OCI-LY7 (cell line): ENCODE measurements at regions not wholly inside any gene's neighbourhood (a gene's known extent, or its start where the extent isn't known, plus 50 kb on each side); places are given as distances from the start of the nearest gene placed in this dataset.

Experiments
- BruUV-seq: library from RNA; stranded (reverse); fragments of 400-500 nt; replicated peaks from 2 replicates; lab custom pipeline; 2021; lab: Mats Ljungman, UMichigan
- CTCF ChIA-PET: fragments of 300-600 bp; sonication (Branson Sonifier 250); formaldehyde crosslinking; loops from one replicate; lab custom pipeline; 2022; ENCODE audit warnings: antibody characterized with exemption; ENCODE audit not compliant: unreplicated experiment; lab: Charles Lee
- POLR2A ChIA-PET: fragments of 300-600 bp; sonication (Branson Sonifier 250); formaldehyde crosslinking; loops from one replicate; lab custom pipeline; 2022; ENCODE audit warnings: antibody characterized with exemption; lab: Charles Lee
- DNase-seq: peaks from one replicate; pipeline ENCODE4 v3.0.0-alpha.2; 2015; ENCODE audit warnings: low spot score
- H2AFZ ChIP-seq: fragments of 200-600 bp; sonication (generic), shearing (Covaris generic); 2 replicates; pipeline ENCODE4 v1.6.1; 2014; ENCODE audit warnings: mild to moderate bottlenecking, antibody characterized with exemption, low read length, moderate library complexity
- H3K27ac ChIP-seq: fragments of 200-600 bp; sonication (generic); 2 replicates; pipeline ENCODE4 v1.5.1; 2014; ENCODE audit warnings: mixed run types, low read depth, mild to moderate bottlenecking, moderate library complexity, low read length, inconsistent platforms; ENCODE audit not compliant: poor library complexity, severe bottlenecking
- H3K36me3 ChIP-seq: fragments of 200-600 bp; sonication (generic); 2 replicates; pipeline ENCODE4 v1.6.1; 2014; ENCODE audit warnings: mild to moderate bottlenecking, antibody characterized with exemption, low read length, moderate library complexity, mixed read lengths; ENCODE audit not compliant: insufficient read depth
- H3K4me1 ChIP-seq: fragments of 200-600 bp; sonication (generic); 2 replicates; pipeline ENCODE4 v1.5.1; 2014; ENCODE audit warnings: mild to moderate bottlenecking, low read length; ENCODE audit not compliant: insufficient read depth, poor library complexity, severe bottlenecking
- H3K4me2 ChIP-seq: fragments of 200-600 bp; sonication (generic); 2 replicates; pipeline ENCODE4 v1.6.1; 2014; ENCODE audit warnings: mild to moderate bottlenecking, low read length
- H3K4me3 ChIP-seq: fragments of 200-600 bp; sonication (generic); 2 replicates; pipeline ENCODE4 v1.5.1; 2014; ENCODE audit warnings: mild to moderate bottlenecking, low read depth, low read length; ENCODE audit not compliant: poor library complexity, severe bottlenecking
- H3K79me2 ChIP-seq: fragments of 200-600 bp; sonication (generic); 2 replicates; pipeline ENCODE4 v1.6.1; 2016; ENCODE audit warnings: low read depth, mild to moderate bottlenecking, low read length, moderate library complexity, mixed read lengths; ENCODE audit not compliant: insufficient read depth
- H3K9me2 ChIP-seq: fragments of 200-600 bp; sonication (generic); 2 replicates; pipeline ENCODE4 v1.6.1; 2016; ENCODE audit warnings: mild to moderate bottlenecking, low read length, mixed read lengths; ENCODE audit not compliant: insufficient read depth
- H3K9me3 ChIP-seq: fragments of 200-600 bp; sonication (generic); 2 replicates; pipeline ENCODE4 v1.6.1; 2014; ENCODE audit warnings: mild to moderate bottlenecking, mixed run types, low read length, mixed read lengths
- H4K20me1 ChIP-seq: fragments of 200-600 bp; sonication (generic); 2 replicates; pipeline ENCODE4 v1.6.1; 2014; ENCODE audit warnings: mild to moderate bottlenecking, antibody characterized with exemption, low read length, moderate library complexity, mixed read lengths; ENCODE audit not compliant: insufficient read depth
- EZH2phosphoT487 ChIP-seq: fragments of 200-600 bp; sonication (generic); IDR thresholded peaks from 2 replicates; pipeline ENCODE4 v1.6.1; 2018; ENCODE audit warnings: low read depth, borderline replicate concordance, mild to moderate bottlenecking, mixed run types, antibody characterized with exemption, low read length, moderate library complexity, mixed read lengths
- intact Hi-C: fragments of 100-400 bp; cut with micrococcal nuclease; formaldehyde crosslinking; loops from one replicate; pipeline ENCODE4 v1.10.0; 2022; ENCODE audit not compliant: unreplicated experiment
- TF ChIP-seq, protein P1 (sequence below): fragments of 200-600 bp; sonication (generic); conservative IDR thresholded peaks from 2 replicates; pipeline ENCODE4 v1.5.1; 2014; ENCODE audit warnings: mild to moderate bottlenecking, antibody characterized with exemption, low read length, moderate library complexity, mixed read lengths

- no peak overlapping the region for H3K4me2 ChIP-seq
- no peaks in the 10 kb centered on the region for H3K36me3 ChIP-seq
- intact Hi-C loops = no loop called here
- no peaks in the 10 kb centered on the region for H4K20me1 ChIP-seq
- no peaks in the 10 kb centered on the region for H3K9me2 ChIP-seq
- ChIA-PET CTCF (no interaction called here), POLR2A (no interaction called here)
- H3K79me2 ChIP-seq = no peaks in the 10 kb centered on the region
- DNase-seq = no peak
- TF ChIP-seq, protein P1, sequence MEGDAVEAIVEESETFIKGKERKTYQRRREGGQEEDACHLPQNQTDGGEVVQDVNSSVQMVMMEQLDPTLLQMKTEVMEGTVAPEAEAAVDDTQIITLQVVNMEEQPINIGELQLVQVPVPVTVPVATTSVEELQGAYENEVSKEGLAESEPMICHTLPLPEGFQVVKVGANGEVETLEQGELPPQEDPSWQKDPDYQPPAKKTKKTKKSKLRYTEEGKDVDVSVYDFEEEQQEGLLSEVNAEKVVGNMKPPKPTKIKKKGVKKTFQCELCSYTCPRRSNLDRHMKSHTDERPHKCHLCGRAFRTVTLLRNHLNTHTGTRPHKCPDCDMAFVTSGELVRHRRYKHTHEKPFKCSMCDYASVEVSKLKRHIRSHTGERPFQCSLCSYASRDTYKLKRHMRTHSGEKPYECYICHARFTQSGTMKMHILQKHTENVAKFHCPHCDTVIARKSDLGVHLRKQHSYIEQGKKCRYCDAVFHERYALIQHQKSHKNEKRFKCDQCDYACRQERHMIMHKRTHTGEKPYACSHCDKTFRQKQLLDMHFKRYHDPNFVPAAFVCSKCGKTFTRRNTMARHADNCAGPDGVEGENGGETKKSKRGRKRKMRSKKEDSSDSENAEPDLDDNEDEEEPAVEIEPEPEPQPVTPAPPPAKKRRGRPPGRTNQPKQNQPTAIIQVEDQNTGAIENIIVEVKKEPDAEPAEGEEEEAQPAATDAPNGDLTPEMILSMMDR = no peak
- no peak for TF ChIP-seq EZH2phosphoT487
- no peak overlapping the region for H2AFZ ChIP-seq
- no peaks in the 10 kb centered on the region for H3K9me3 ChIP-seq
- no TSS peak for BruUV-seq
- H3K4me1 ChIP-seq = no peaks in the 10 kb centered on the region
- H3K4me3 ChIP-seq = no peak overlapping the region
- no peak overlapping the region for H3K27ac ChIP-seq
These were observed 85.2 kb upstream of the CDC42BPA start for GRCh38 chr1:227403535-227403934.

DNA sequence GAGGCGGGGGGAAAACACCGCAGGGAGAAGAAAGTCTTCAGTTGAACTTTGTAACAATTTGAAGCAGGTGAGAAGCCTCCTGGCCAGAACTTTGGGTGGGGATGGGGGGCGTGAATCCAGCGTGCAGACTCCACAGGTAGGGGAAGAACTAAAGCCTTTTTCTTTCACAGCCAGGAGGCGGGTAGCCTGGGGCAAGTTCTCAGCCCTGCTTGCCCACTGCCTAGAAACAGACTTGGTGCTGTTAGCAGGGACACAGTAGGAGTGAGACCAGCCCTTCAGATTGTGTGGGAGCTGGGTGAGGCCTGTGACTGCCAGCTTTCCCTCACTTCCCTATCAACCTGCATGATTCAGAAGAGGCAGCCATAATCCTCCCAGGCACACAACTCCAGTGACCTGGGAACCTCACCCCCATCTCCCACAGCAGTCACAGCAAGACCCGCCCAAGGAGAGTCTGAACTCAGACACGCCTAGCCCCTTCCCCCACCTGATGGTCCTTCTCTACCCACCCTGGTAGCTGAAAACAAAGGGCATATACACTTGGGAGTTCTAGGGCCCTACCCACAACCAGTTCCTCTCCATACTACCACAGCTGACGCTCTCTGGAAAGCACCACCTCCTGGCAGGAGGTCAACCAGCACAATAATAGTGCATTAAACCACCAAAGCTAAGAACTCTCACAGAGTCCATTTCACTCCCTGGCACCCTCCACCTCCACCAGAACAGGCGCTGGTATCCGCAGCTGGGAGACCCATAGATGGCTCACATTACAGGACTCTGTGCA, 83.5 kb upstream of the CDC42BPA start:
- CTCF ChIA-PET = no interaction called here

More for the DNA sequence above, 83.5 kb upstream of the CDC42BPA start:
- no peaks in the 10 kb centered on the region for H3K36me3 ChIP-seq
- H3K4me2 ChIP-seq = no peak overlapping the region
- no peak overlapping the region for H2AFZ ChIP-seq
- no peaks in the 10 kb centered on the region for H3K79me2 ChIP-seq
- H3K9me2 ChIP-seq = no peaks in the 10 kb centered on the region
- H3K4me1 ChIP-seq = no peaks in the 10 kb centered on the region
- no peak overlapping the region for H3K4me3 ChIP-seq
- no peak for TF ChIP-seq EZH2phosphoT487
- TF ChIP-seq, protein P1 = no peak
- intact Hi-C loops = no loop called here
- no peak overlapping the region for H3K27ac ChIP-seq
- DNase-seq = no peak
- no TSS peak for BruUV-seq
- H3K9me3 ChIP-seq = no peaks in the 10 kb centered on the region
- POLR2A ChIA-PET = no interaction called here
- H4K20me1 ChIP-seq = no peaks in the 10 kb centered on the region
